Sciatic nerve (tissue), 2 donors: ENCODE measurements at regions not wholly inside any gene's neighbourhood (a gene's known extent, or its start where the extent isn't known, plus 50 kb on each side); places are given as distances from the start of the nearest gene placed in this dataset.
A peak's percentile ranks its signal among the peaks of the same experiment; 100 is the strongest.

Source experiments
- ATAC-seq: fragments of 200-7000 bp; cut with Tn5 transposase; one replicate; pipeline ENCODE4 v1.9.1; 2020; ENCODE audit warnings: mild to moderate bottlenecking, moderate library complexity
- DNase-seq: peaks from one replicate; pipeline ENCODE4 v3.0.0-alpha.2; 2020; ENCODE audit warnings: low spot score
- intact Hi-C: fragments of 100-400 bp; cut with DNase I; formaldehyde crosslinking; loops from one replicate; pipeline ENCODE4 v1.14.2; 2022
- donor health status: DM: no; HTN: no; CAD: no.
- donor health status: DM: no; HTN: no; CAD: no.

GRCh38 chr9:118711843-118712242 is 657.4 kb downstream of the BRINP1 start:
- intact Hi-C loops, result no loop called here
- ATAC-seq, result no peak
- no peak for DNase-seq

GRCh38 chr9:118721276-118721675 is 648.0 kb downstream of the BRINP1 start:
- ATAC-seq (no peak), DNase-seq (no peak)
- intact Hi-C loops, result no loop called here

GRCh38 chr9:118721923-118722322 is 647.3 kb downstream of the BRINP1 start:
- ATAC-seq (no peak), DNase-seq (no peak)
- intact Hi-C loops, result no loop called here

GRCh38 chr9:118729981-118730380 is 639.3 kb downstream of the BRINP1 start:
- DNase-seq (no peak), ATAC-seq (no peak)
- intact Hi-C loops, result no loop called here

GRCh38 chr9:118732998-118733397 is 636.2 kb downstream of the BRINP1 start:
- intact Hi-C loops, result no loop called here
- DNase-seq (no peak), ATAC-seq (no peak)

- no peak for DNase-seq
- ATAC-seq, result no peak
- intact Hi-C loops, result loop anchor here (5.0 kb wide), 1 partner anchor 73 kb away; no protein-coding TSS in a partner anchor
Measured at GRCh38 chr9:118734696-118735095, 634.5 kb downstream of the BRINP1 start.

GRCh38 chr9:118736406-118736805 is 632.8 kb downstream of the BRINP1 start:
- ATAC-seq (no peak), DNase-seq (no peak)
- intact Hi-C loops, result loop anchor here (5.0 kb wide), 1 partner anchor 71 kb away; no protein-coding TSS in a partner anchor

GRCh38 chr9:118751077-118751847 is 618.0 kb downstream of the BRINP1 start:
- DNase-seq, result no peak
- intact Hi-C loops, result no loop called here

GRCh38 chr9:118751848-118752223 is 617.4 kb downstream of the BRINP1 start:
- ATAC-seq (no peak), DNase-seq (no peak)
- intact Hi-C loops, result no loop called here

More at GRCh38 chr9:118751077-118751847, 618.0 kb downstream of the BRINP1 start:
- no peak for ATAC-seq

- DNase-seq (no peak), ATAC-seq (no peak)
- intact Hi-C loops, result loop anchor here (10.0 kb wide), 1 partner anchor 1094 kb away; no protein-coding TSS in a partner anchor
Measured at GRCh38 chr9:118761016-118761790, 608.0 kb downstream of the BRINP1 start.

GRCh38 chr9:118767571-118767970 is 601.7 kb downstream of the BRINP1 start:
- ATAC-seq (no peak), DNase-seq (no peak)
- intact Hi-C loops, result loop anchor here (10.0 kb wide), 1 partner anchor 1087 kb away; no protein-coding TSS in a partner anchor

GRCh38 chr9:118782790-118783463 is 586.3 kb downstream of the BRINP1 start:
- DNase-seq (no peak), ATAC-seq (no peak)
- intact Hi-C loops, result no loop called here

GRCh38 chr9:118784033-118784432 is 585.2 kb downstream of the BRINP1 start:
- ATAC-seq, result no peak
- intact Hi-C loops, result no loop called here
- no peak for DNase-seq

GRCh38 chr9:118785456-118785855 is 583.8 kb downstream of the BRINP1 start:
- no peak for DNase-seq
- intact Hi-C loops, result no loop called here
- no peak for ATAC-seq

GRCh38 chr9:118786877-118787276 is 582.4 kb downstream of the BRINP1 start:
- DNase-seq (no peak), ATAC-seq (no peak)
- intact Hi-C loops, result no loop called here

- ATAC-seq (no peak), DNase-seq (no peak)
- intact Hi-C loops, result loop anchor here (5.0 kb wide), 1 partner anchor 72 kb away; no protein-coding TSS in a partner anchor
Measured at GRCh38 chr9:118809160-118809625, 560.0 kb downstream of the BRINP1 start.

GRCh38 chr9:118829334-118829733 is 539.9 kb downstream of the BRINP1 start:
- no peak for ATAC-seq
- intact Hi-C loops, result no loop called here
- DNase-seq, result no peak

GRCh38 chr9:118832371-118832770 is 536.9 kb downstream of the BRINP1 start:
- intact Hi-C loops, result no loop called here
- ATAC-seq, result no peak
- no peak for DNase-seq

- intact Hi-C loops, result no loop called here
- ATAC-seq (peak; percentile 42), DNase-seq (no peak)
Measured at GRCh38 chr9:118836891-118837290, 532.3 kb downstream of the BRINP1 start.
